ENCODE measurements at regions not wholly inside any gene's neighbourhood (a gene's known extent, or its start where the extent isn't known, plus 50 kb on each side); places are given as distances from the start of the nearest gene placed in this dataset.

DNA sequence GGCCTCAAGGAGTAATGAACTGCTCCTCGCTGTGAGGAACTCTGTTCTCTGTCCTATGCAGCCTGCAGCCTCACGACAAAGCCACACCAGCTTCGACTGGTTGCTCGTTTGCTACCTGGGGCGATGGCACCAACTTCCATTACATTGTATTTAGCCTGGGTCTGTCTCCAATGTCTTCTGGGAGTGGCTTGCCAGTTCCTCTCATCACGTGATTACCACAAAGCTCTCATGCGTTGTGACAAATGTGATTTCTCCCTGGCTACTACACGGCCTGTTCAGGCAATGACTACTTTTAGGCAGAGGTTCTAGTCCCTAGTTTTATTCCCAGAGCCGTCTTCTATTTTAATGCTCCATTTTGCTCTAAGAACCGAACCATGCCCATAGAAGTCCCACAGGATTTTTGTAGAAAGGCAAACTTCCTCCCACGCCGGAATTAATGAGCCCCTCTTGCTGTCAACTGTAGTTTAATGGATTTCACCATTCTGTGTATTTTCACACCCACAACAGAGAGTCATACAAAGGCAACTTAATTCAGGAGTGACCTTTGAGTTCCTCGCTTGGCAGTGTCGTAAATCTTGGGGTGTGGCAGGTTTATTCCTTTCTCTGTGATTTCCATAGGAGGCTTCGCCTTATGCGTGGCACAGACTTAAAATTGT is 351.9 kb downstream of the EFNB2 start:
- TF ChIP-seq, protein P1, sequence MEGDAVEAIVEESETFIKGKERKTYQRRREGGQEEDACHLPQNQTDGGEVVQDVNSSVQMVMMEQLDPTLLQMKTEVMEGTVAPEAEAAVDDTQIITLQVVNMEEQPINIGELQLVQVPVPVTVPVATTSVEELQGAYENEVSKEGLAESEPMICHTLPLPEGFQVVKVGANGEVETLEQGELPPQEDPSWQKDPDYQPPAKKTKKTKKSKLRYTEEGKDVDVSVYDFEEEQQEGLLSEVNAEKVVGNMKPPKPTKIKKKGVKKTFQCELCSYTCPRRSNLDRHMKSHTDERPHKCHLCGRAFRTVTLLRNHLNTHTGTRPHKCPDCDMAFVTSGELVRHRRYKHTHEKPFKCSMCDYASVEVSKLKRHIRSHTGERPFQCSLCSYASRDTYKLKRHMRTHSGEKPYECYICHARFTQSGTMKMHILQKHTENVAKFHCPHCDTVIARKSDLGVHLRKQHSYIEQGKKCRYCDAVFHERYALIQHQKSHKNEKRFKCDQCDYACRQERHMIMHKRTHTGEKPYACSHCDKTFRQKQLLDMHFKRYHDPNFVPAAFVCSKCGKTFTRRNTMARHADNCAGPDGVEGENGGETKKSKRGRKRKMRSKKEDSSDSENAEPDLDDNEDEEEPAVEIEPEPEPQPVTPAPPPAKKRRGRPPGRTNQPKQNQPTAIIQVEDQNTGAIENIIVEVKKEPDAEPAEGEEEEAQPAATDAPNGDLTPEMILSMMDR (conservative IDR thresholded peaks at IDR 0.05 in 1 of 2, IDR thresholded peaks at IDR 0.05 in 1 of 2; ENCODE audit: extremely low read depth in 1 of 2, insufficient read depth in 1 of 2, low read depth in 1 of 2, low read length in 2 of 2) = no peak
- no peak for TF ChIP-seq EZH2 (IDR thresholded peaks at IDR 0.05; ENCODE audit: borderline replicate concordance, low read length)

All from mammary epithelial cell (primary cell).